T-helper 2 cell treated with Interferon-gamma antibody and Interleukin-4, amounts not matched to agents 5 μg/mL and 100 μg/mL, for 36 hours (primary cell): ENCODE measurements at regions not wholly inside any gene's neighbourhood (a gene's known extent, or its start where the extent isn't known, plus 50 kb on each side); places are given as distances from the start of the nearest gene placed in this dataset.

Experiments used
- DNase-seq: peaks from one replicate; pipeline ENCODE4 v3.0.0; 2021; ENCODE audit warnings: low spot score
- H3K27ac Mint-ChIP-seq: one replicate; pipeline ENCODE4 v1.8.0; 2021; ENCODE audit warnings: mild to moderate bottlenecking, mixed read lengths
- H3K27me3 Mint-ChIP-seq: one replicate; pipeline ENCODE4 v1.8.0; 2021; ENCODE audit warnings: low read depth, mixed read lengths
- H3K36me3 Mint-ChIP-seq: one replicate; pipeline ENCODE4 v1.8.0; 2021; ENCODE audit warnings: low read depth, mixed read lengths
- H3K4me1 Mint-ChIP-seq: one replicate; pipeline ENCODE4 v1.8.0; 2021; ENCODE audit warnings: low read depth, mixed read lengths
- H3K4me3 Mint-ChIP-seq: one replicate; pipeline ENCODE4 v1.8.0; 2022; ENCODE audit warnings: mild to moderate bottlenecking, moderate library complexity, mixed read lengths
- H3K9me3 Mint-ChIP-seq: one replicate; pipeline ENCODE4 v1.8.0; 2021; ENCODE audit warnings: mixed read lengths

DNA sequence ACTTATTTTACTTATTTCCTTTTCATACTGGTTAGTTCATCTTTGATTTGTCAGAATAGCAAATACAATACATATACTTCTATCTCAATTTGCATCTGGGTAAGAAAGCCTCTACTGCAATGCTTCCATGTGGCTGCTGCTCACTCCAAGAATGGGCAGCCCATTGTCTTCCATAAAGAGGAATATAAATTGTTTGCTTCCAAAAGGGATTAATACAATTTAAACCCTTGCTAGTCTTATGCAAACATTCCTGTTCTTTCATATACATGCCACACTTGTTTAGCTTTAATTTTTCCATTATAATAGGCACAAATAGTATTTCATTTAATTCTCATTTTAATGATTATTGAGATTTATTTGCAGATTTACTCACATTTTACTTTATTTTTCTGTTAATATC, 555.4 kb upstream of the POM121L12 start:
- Mint-ChIP-seq H3K27ac (no peak overlapping the region), H3K36me3 (no peaks in the 10 kb centered on the region), H3K9me3 (peaks cover 14% of the 10 kb centered on the region)

GRCh38 chr7:52475001-52475582, 560.3 kb upstream of the POM121L12 start:
- Mint-ChIP-seq H3K4me3 (no peak overlapping the region), H3K27ac (no peak overlapping the region), H3K27me3 (no peaks in the 10 kb centered on the region), H3K4me1 (no peaks in the 10 kb centered on the region), H3K36me3 (no peaks in the 10 kb centered on the region), H3K9me3 (peaks cover 37% of the 10 kb centered on the region)
- no peak for DNase-seq

More for the DNA sequence above, 555.4 kb upstream of the POM121L12 start:
- Mint-ChIP-seq H3K4me3 (no peak overlapping the region), H3K4me1 (no peaks in the 10 kb centered on the region), H3K27me3 (no peaks in the 10 kb centered on the region)
- no peak for DNase-seq

- Mint-ChIP-seq H3K27ac (no peak overlapping the region), H3K9me3 (peaks cover 45% of the 10 kb centered on the region), H3K27me3 (no peaks in the 10 kb centered on the region), H3K4me3 (no peak overlapping the region), H3K4me1 (no peaks in the 10 kb centered on the region), H3K36me3 (no peaks in the 10 kb centered on the region)
- no peak for DNase-seq
Observed at GRCh38 chr7:52473756-52474155, 561.7 kb upstream of the POM121L12 start.

DNA sequence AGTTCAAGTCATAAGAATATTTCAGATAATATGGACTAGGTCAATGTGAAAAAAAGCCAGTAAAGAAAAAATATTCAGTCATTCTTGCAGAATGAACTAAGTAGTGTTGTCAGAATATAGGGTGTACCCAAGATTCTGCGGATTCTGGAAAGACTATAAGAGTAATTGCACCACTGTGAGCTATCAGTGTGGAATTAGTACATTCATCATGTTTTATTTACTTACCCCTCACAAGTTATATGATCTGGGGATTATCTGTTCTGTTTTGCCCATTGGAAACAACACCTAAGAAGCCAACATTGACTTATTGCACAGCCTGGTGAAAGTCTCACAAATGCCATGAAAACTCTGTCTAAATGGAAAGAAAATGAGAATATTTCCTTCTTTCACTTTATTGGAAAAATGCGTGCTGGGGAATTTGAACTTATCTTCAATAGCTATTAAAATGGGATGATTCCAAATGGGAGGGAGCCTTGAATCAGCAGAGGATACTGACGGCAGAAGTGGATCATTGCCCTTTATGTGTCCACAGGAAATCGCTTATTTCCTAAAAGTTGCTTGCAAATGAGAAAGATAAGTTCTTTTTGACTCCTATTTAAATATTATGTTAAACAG, 563.3 kb upstream of the POM121L12 start:
- Mint-ChIP-seq H3K36me3 (no peaks in the 10 kb centered on the region), H3K4me3 (no peak overlapping the region), H3K27me3 (no peaks in the 10 kb centered on the region), H3K27ac (no peak overlapping the region), H3K9me3 (peaks cover 42% of the 10 kb centered on the region), H3K4me1 (no peaks in the 10 kb centered on the region)
- no peak for DNase-seq

DNA sequence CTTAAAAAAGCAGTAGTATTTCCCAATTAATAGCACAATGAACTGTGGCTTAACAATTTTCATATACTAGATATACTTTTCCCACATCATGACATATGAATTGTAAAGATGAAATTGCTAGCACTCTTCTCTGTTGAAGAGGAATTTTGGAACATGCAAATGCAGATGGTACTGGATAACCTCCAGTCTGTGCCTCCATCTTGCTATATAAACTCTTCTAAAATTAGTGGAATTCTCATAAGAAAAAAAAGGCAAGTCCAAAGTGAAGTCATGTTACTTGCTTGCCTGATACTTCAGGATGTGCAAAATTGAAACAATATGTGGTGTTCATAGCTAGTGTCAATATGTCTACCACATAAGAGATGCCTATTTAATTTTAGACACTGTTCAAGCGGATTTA, 570.2 kb upstream of the POM121L12 start:
- H3K27me3 Mint-ChIP-seq = no peaks in the 10 kb centered on the region
- peaks cover 27% of the 10 kb centered on the region for H3K9me3 Mint-ChIP-seq
- no peak for DNase-seq
- H3K27ac Mint-ChIP-seq = no peak overlapping the region
- no peak overlapping the region for H3K4me3 Mint-ChIP-seq
- no peaks in the 10 kb centered on the region for H3K36me3 Mint-ChIP-seq
- no peaks in the 10 kb centered on the region for H3K4me1 Mint-ChIP-seq

GRCh38 chr7:52463341-52463740, 572.1 kb upstream of the POM121L12 start:
- Mint-ChIP-seq H3K4me1 (no peaks in the 10 kb centered on the region), H3K36me3 (no peaks in the 10 kb centered on the region), H3K4me3 (no peak overlapping the region), H3K9me3 (peaks cover 29% of the 10 kb centered on the region), H3K27ac (no peak overlapping the region), H3K27me3 (no peaks in the 10 kb centered on the region)
- no peak for DNase-seq

DNA sequence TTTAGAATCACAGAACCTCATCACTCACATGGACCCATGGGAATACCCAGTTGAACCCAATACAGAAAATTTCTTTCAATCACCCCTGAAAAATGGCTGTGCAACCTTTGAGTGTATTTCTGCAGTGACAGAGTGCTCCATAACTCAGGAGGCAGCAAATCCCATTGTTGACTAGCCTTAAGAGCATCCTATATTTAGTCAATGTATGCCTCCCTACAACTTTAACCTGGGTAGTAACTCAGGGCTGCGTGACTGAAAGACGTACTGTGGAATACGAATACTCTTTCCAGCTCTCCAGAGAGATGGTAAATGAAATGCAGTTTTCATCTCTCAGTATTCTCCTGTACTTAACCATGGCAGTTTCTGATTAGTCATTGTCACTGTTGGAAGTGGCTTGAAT, 573.0 kb upstream of the POM121L12 start:
- H3K4me1 Mint-ChIP-seq = no peaks in the 10 kb centered on the region

DNA sequence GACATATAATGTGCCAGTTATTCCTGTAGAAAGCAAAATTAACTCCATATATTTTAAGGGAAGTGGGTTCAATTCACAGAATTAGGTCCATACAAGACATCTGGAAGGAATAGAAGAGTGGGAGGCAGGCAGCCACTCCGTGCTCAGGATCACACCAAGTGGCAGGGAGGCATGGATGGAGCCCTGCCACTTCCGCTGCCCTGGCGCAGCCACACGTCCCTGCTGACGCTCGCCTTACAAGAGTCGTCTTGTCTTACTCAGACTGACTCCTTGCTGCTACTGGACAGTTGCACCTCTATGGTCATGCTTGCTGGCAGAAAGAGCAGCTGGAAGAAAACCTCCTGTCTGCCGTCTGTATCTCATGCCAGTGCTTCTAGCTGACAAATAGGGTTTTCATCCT, 579.9 kb upstream of the POM121L12 start:
- H3K9me3 Mint-ChIP-seq = peaks cover 32% of the 10 kb centered on the region
- no peak overlapping the region for H3K27ac Mint-ChIP-seq
- H3K4me3 Mint-ChIP-seq = no peak overlapping the region
- DNase-seq = no peak
- H3K27me3 Mint-ChIP-seq = no peaks in the 10 kb centered on the region
- no peaks in the 10 kb centered on the region for H3K36me3 Mint-ChIP-seq
- H3K4me1 Mint-ChIP-seq = no peaks in the 10 kb centered on the region

More for the DNA sequence above, 573.0 kb upstream of the POM121L12 start:
- no peaks in the 10 kb centered on the region for H3K27me3 Mint-ChIP-seq
- no peak overlapping the region for H3K4me3 Mint-ChIP-seq
- no peak overlapping the region for H3K27ac Mint-ChIP-seq
- no peak for DNase-seq
- H3K36me3 Mint-ChIP-seq = no peaks in the 10 kb centered on the region
- peaks cover 30% of the 10 kb centered on the region for H3K9me3 Mint-ChIP-seq

- H3K27me3 Mint-ChIP-seq = no peaks in the 10 kb centered on the region
- no peaks in the 10 kb centered on the region for H3K4me1 Mint-ChIP-seq
- H3K4me3 Mint-ChIP-seq = no peak overlapping the region
Observed at GRCh38 chr7:52450816-52451215, 584.6 kb upstream of the POM121L12 start.

DNA sequence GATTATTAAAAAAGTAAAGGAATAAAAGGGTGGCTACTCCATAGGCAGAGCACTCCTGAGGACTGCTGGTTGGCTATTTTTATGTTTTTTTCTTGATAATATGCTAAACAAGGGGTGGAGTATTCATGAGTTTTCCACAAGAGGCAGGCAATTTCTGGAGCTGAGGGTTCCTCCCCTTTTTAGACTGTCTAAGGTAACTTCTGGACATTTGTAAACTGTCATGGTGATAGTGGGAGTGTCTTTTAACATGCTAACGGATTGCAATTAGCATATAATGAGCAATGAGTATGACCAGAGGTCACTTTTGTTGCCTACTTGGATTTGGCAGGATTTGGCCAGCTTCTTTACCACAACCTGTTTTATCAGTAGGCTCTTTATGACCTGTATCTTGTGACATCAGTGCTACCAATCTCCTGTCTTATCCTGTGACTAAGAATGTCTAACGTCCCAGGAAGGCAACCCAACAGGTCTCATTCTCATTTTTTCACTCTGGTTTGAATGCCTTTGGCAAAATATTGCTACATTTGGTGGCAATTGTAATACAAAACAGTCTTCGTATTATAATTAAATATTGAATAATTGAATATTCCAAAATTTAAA, 587.8 kb upstream of the POM121L12 start:
- no peaks in the 10 kb centered on the region for H3K36me3 Mint-ChIP-seq
- no peak overlapping the region for H3K27ac Mint-ChIP-seq
- H3K27me3 Mint-ChIP-seq = no peaks in the 10 kb centered on the region
- no peak overlapping the region for H3K4me3 Mint-ChIP-seq
- no peak for DNase-seq
- H3K4me1 Mint-ChIP-seq = no peaks in the 10 kb centered on the region
- peaks cover 32% of the 10 kb centered on the region for H3K9me3 Mint-ChIP-seq

More at GRCh38 chr7:52450816-52451215, 584.6 kb upstream of the POM121L12 start:
- Mint-ChIP-seq H3K9me3 (peaks cover 22% of the 10 kb centered on the region), H3K27ac (no peak overlapping the region), H3K36me3 (no peaks in the 10 kb centered on the region)
- no peak for DNase-seq

DNA sequence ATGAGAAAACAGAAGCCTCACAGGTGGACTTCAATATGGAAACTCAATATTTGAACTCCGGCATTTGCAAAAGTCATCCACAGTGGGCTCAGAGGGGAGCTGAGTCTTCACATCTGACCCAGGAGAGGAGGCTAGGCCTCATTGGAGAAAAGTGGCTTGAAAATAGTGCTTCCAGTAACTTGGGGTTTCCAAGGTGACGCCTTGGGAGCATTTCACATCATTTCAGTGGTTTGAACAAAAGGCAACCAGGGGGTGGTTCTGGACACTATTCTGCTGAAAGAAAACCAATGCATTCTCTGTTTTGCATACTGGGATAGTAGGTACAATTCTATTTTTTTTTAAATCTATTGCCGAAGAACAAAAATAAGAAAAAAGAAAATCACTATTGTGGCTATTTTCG, 599.2 kb upstream of the POM121L12 start:
- DNase-seq = no peak
- no peak overlapping the region for H3K27ac Mint-ChIP-seq
- peaks cover 30% of the 10 kb centered on the region for H3K9me3 Mint-ChIP-seq
- H3K36me3 Mint-ChIP-seq = no peaks in the 10 kb centered on the region
- no peaks in the 10 kb centered on the region for H3K27me3 Mint-ChIP-seq
- no peaks in the 10 kb centered on the region for H3K4me1 Mint-ChIP-seq
- no peak overlapping the region for H3K4me3 Mint-ChIP-seq

GRCh38 chr7:52431082-52431815, 604.2 kb upstream of the POM121L12 start:
- Mint-ChIP-seq H3K4me3 (no peak overlapping the region), H3K4me1 (no peaks in the 10 kb centered on the region), H3K27me3 (no peaks in the 10 kb centered on the region), H3K9me3 (peaks cover 32% of the 10 kb centered on the region), H3K27ac (no peak overlapping the region), H3K36me3 (no peaks in the 10 kb centered on the region)
- no peak for DNase-seq

- H3K4me3 Mint-ChIP-seq = no peak overlapping the region
- no peaks in the 10 kb centered on the region for H3K36me3 Mint-ChIP-seq
- no peaks in the 10 kb centered on the region for H3K4me1 Mint-ChIP-seq
- H3K27ac Mint-ChIP-seq = no peak overlapping the region
- no peak for DNase-seq
- no peaks in the 10 kb centered on the region for H3K27me3 Mint-ChIP-seq
- peaks cover 2% of the 10 kb centered on the region for H3K9me3 Mint-ChIP-seq
Observed at GRCh38 chr7:52423251-52423650, 612.2 kb upstream of the POM121L12 start.

DNA sequence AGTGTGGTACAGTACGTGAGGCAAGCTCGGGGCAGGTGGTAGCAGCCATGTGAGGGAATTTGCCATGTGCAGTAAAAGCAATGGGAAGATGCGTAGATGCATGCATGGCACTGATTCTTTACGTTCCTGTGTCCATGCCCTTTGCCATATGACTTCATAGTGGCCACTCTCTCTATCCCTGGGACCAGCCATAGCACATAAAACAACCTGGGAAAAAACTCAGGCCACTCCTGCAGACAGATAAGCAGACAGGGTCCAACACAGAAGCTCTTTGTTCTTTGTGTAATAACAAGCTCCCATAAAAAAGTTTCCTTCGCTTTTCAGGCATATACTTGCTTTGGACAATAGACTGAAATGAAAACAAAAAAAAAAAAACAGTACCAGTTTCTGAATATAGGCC, 622.4 kb upstream of the POM121L12 start:
- peaks cover 17% of the 10 kb centered on the region for H3K9me3 Mint-ChIP-seq
- no peak overlapping the region for H3K4me3 Mint-ChIP-seq
- DNase-seq = no peak
- H3K4me1 Mint-ChIP-seq = no peaks in the 10 kb centered on the region
- no peaks in the 10 kb centered on the region for H3K36me3 Mint-ChIP-seq
- no peaks in the 10 kb centered on the region for H3K27me3 Mint-ChIP-seq
- no peak overlapping the region for H3K27ac Mint-ChIP-seq
